Karpas-422 (cell line): ENCODE measurements at regions not wholly inside any gene's neighbourhood (a gene's known extent, or its start where the extent isn't known, plus 50 kb on each side); places are given as distances from the start of the nearest gene placed in this dataset.

Source experiments
- DNase-seq: peaks from one replicate; pipeline ENCODE4 v3.0.0-alpha.2; 2015
- H2AFZ ChIP-seq: fragments of 200-600 bp; sonication (generic); 2 replicates; pipeline ENCODE4 v1.6.1; 2014; ENCODE audit warnings: antibody characterized with exemption, low read length, mixed read lengths
- H3K27ac ChIP-seq: fragments of 200-600 bp; sonication (generic); 2 replicates; pipeline ENCODE4 v1.5.1; 2014; ENCODE audit warnings: mild to moderate bottlenecking, low read length, moderate library complexity
- H3K27me3 ChIP-seq: fragments of 200-600 bp; sonication (generic); 2 replicates; pipeline ENCODE4 v1.6.1; 2014; ENCODE audit warnings: low read length, mixed read lengths
- H3K36me3 ChIP-seq: fragments of 200-600 bp; sonication (generic); 2 replicates; pipeline ENCODE4 v1.6.1; 2014; ENCODE audit warnings: low read length, mixed read lengths; ENCODE audit not compliant: insufficient read depth
- H3K4me1 ChIP-seq: fragments of 200-600 bp; sonication (generic); 2 replicates; pipeline ENCODE4 v1.6.1; 2014; ENCODE audit warnings: mild to moderate bottlenecking, low read length, mixed read lengths
- H3K4me2 ChIP-seq: fragments of 200-600 bp; sonication (generic); 2 replicates; pipeline ENCODE4 v1.6.1; 2014; ENCODE audit warnings: low read length, low read depth, mild to moderate bottlenecking; ENCODE audit not compliant: poor library complexity, severe bottlenecking
- H3K4me3 ChIP-seq: fragments of 200-600 bp; sonication (generic); 2 replicates; pipeline ENCODE4 v1.5.1; 2014; ENCODE audit warnings: mild to moderate bottlenecking, antibody characterized with exemption, low read length, mixed read lengths
- H3K79me2 ChIP-seq: fragments of 200-600 bp; sonication (generic); 2 replicates; pipeline ENCODE4 v1.6.1; 2014; ENCODE audit warnings: mild to moderate bottlenecking, low read length, mixed read lengths
- H3K9ac ChIP-seq: fragments of 200-600 bp; sonication (generic); 2 replicates; pipeline ENCODE4 v1.6.0; 2014; ENCODE audit warnings: low read length
- H3K9me2 ChIP-seq: fragments of 200-600 bp; sonication (generic), shearing (Covaris generic); replicated peaks from 2 replicates; pipeline ENCODE4 v1.6.0; 2014; ENCODE audit warnings: mild to moderate bottlenecking, low read length, moderate library complexity; ENCODE audit not compliant: insufficient read depth
- H3K9me3 ChIP-seq: fragments of 300-700, 200-600 bp; sonication (generic); 2 replicates; pipeline ENCODE4 v1.6.1; 2014; ENCODE audit warnings: low read length, mixed read lengths
- H4K20me1 ChIP-seq: fragments of 200-600 bp; sonication (generic); 2 replicates; pipeline ENCODE4 v1.6.1; 2014; ENCODE audit warnings: mild to moderate bottlenecking, antibody characterized with exemption, low read length, low read depth; ENCODE audit not compliant: insufficient read depth

GRCh38 chr14:104331871-104332605 is 193.7 kb downstream of the KIF26A start:
- H4K20me1 ChIP-seq = no peaks in the 10 kb centered on the region
- H3K27me3 ChIP-seq = peaks cover 4% of the 10 kb centered on the region; the same call in 1 of the 2 replicates
- peak overlapping the region; percentile 23; the same call in 1 of the 2 replicates for H3K4me3 ChIP-seq
- H3K36me3 ChIP-seq = no peaks in the 10 kb centered on the region
- H3K9me3 ChIP-seq = no peaks in the 10 kb centered on the region
- no peak overlapping the region for H3K9ac ChIP-seq
- DNase-seq = no peak
- no peak overlapping the region for H2AFZ ChIP-seq
- H3K4me1 ChIP-seq = peaks cover 20% of the 10 kb centered on the region
- H3K79me2 ChIP-seq = no peaks in the 10 kb centered on the region
- H3K4me2 ChIP-seq = peak overlapping the region; percentile 28
- no peaks in the 10 kb centered on the region for H3K9me2 ChIP-seq
- H3K27ac ChIP-seq = no peak overlapping the region

- Histone ChIP-seq H3K9me2 (no peaks in the 10 kb centered on the region), H3K27ac (no peak overlapping the region), H4K20me1 (no peaks in the 10 kb centered on the region), H3K36me3 (no peaks in the 10 kb centered on the region), H3K4me2 (no peak overlapping the region), H3K9me3 (no peaks in the 10 kb centered on the region; the same call in 1 of the 2 replicates), H3K27me3 (peaks cover 4% of the 10 kb centered on the region; the same call in 1 of the 2 replicates), H2AFZ (no peak overlapping the region), H3K79me2 (no peaks in the 10 kb centered on the region), H3K9ac (no peak overlapping the region), H3K4me3 (no peak overlapping the region), H3K4me1 (peaks cover 20% of the 10 kb centered on the region)
- no peak for DNase-seq
These were observed 194.4 kb downstream of the KIF26A start for GRCh38 chr14:104332634-104333270.

DNA sequence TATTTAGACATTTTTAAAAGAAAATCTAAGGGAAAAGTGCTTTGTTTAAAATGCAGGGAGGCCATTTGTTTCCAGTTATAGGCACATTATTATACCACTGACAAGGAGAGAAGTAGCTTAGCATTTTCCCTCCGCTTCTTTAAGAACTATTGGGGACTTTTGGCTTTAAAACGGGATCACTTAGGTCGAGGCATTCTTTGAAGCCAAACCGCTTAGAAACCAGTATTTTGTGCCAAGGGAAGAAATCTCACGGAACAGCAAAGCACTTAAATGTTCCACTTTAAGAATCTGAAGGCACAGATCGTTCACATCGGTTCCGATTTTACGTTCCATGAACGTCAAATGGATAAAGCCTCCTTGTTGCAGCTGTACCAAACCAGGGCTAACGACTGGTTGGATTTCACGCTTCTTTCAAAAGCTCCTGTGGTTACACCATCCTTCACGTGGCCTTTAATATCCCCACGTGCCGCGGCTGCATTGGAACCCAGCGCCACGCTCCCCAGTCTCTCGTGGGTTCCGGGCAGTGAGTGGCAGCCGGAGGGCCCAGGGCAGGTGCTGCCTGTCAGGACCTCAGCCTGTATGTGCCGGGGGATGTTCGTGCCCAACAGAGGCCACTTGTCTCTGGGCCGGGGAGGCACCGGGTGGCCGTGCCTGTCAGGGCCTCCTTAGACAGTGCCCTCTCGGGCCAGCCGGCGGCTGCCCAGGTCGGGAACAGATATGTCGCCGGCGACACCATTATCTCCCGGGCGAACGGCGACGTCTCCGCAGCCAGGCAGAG is 195.4 kb downstream of the KIF26A start:
- peaks cover 7% of the 10 kb centered on the region for H3K9me3 ChIP-seq
- H3K27me3 ChIP-seq = peaks cover 9% of the 10 kb centered on the region; the same call in 1 of the 2 replicates
- no peak overlapping the region for H3K9ac ChIP-seq
- H3K4me1 ChIP-seq = peaks cover 20% of the 10 kb centered on the region
- DNase-seq = no peak
- H3K27ac ChIP-seq = no peak overlapping the region
- no peaks in the 10 kb centered on the region for H3K9me2 ChIP-seq
- no peaks in the 10 kb centered on the region for H4K20me1 ChIP-seq
- no peak overlapping the region for H3K4me3 ChIP-seq
- no peak overlapping the region for H3K4me2 ChIP-seq
- no peaks in the 10 kb centered on the region for H3K79me2 ChIP-seq
- no peak overlapping the region for H2AFZ ChIP-seq
- H3K36me3 ChIP-seq = no peaks in the 10 kb centered on the region

GRCh38 chr14:104334424-104335161 is 196.2 kb downstream of the KIF26A start:
- H2AFZ ChIP-seq = no peak overlapping the region
- no peak overlapping the region for H3K4me3 ChIP-seq
- H3K27me3 ChIP-seq = peaks cover 10% of the 10 kb centered on the region; the same call in 1 of the 2 replicates
- peaks cover 20% of the 10 kb centered on the region for H3K4me1 ChIP-seq
- H4K20me1 ChIP-seq = no peaks in the 10 kb centered on the region
- H3K36me3 ChIP-seq = no peaks in the 10 kb centered on the region
- H3K4me2 ChIP-seq = no peak overlapping the region
- no peaks in the 10 kb centered on the region for H3K9me2 ChIP-seq
- no peak overlapping the region for H3K27ac ChIP-seq
- peaks cover 8% of the 10 kb centered on the region for H3K9me3 ChIP-seq
- H3K9ac ChIP-seq = no peak overlapping the region
- no peak for DNase-seq
- no peaks in the 10 kb centered on the region for H3K79me2 ChIP-seq

DNA sequence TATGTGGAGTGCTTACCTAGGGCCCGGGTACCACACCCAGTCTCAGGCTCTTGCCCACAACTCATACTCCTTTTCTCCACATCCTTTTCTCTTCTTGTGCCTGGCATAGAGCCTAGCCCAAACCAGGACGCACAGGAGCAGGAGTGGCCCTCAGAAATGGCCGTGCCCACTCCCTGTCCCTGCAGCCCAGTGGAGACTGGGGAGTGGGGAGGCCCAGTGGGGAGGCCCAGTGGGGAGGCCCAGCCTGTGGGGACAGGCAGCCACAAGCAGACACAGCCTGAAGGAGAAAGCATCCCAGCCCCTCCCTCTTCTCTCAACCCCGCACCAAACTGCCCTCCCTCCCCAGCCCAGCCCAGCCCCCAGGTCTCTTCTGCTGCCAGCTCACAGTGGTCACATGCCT is 196.8 kb downstream of the KIF26A start:
- H3K36me3 ChIP-seq = no peaks in the 10 kb centered on the region
- peaks cover 8% of the 10 kb centered on the region for H3K9me3 ChIP-seq
- no peak overlapping the region for H3K27ac ChIP-seq
- H3K4me2 ChIP-seq = no peak overlapping the region
- H3K9ac ChIP-seq = no peak overlapping the region
- peaks cover 6% of the 10 kb centered on the region; the same call in 1 of the 2 replicates for H3K27me3 ChIP-seq
- peaks cover 20% of the 10 kb centered on the region for H3K4me1 ChIP-seq
- H3K4me3 ChIP-seq = no peak overlapping the region
- H3K9me2 ChIP-seq = no peaks in the 10 kb centered on the region
- no peak overlapping the region for H2AFZ ChIP-seq
- H3K79me2 ChIP-seq = no peaks in the 10 kb centered on the region
- H4K20me1 ChIP-seq = no peaks in the 10 kb centered on the region
- DNase-seq = no peak

GRCh38 chr14:104335611-104336010 is 197.2 kb downstream of the KIF26A start:
- no peak overlapping the region for H3K9ac ChIP-seq
- no peak overlapping the region for H3K4me3 ChIP-seq
- H2AFZ ChIP-seq = no peak overlapping the region
- H3K4me1 ChIP-seq = peaks cover 20% of the 10 kb centered on the region
- H3K36me3 ChIP-seq = no peaks in the 10 kb centered on the region
- no peaks in the 10 kb centered on the region for H4K20me1 ChIP-seq
- no peaks in the 10 kb centered on the region for H3K9me2 ChIP-seq
- no peak overlapping the region for H3K4me2 ChIP-seq
- peaks cover 8% of the 10 kb centered on the region for H3K9me3 ChIP-seq
- H3K79me2 ChIP-seq = no peaks in the 10 kb centered on the region
- no peak for DNase-seq
- H3K27me3 ChIP-seq = peaks cover 6% of the 10 kb centered on the region; the same call in 1 of the 2 replicates
- H3K27ac ChIP-seq = no peak overlapping the region

GRCh38 chr14:104337351-104337750 is 199.0 kb downstream of the KIF26A start:
- Histone ChIP-seq H3K9me3 (peaks cover 8% of the 10 kb centered on the region), H2AFZ (no peak overlapping the region), H3K27ac (no peak overlapping the region), H3K27me3 (peaks cover 6% of the 10 kb centered on the region; the same call in 1 of the 2 replicates), H3K4me1 (peaks cover 6% of the 10 kb centered on the region), H4K20me1 (no peaks in the 10 kb centered on the region), H3K4me3 (no peak overlapping the region), H3K79me2 (no peaks in the 10 kb centered on the region), H3K4me2 (no peak overlapping the region), H3K9ac (no peak overlapping the region), H3K9me2 (no peaks in the 10 kb centered on the region), H3K36me3 (no peaks in the 10 kb centered on the region)
- no peak for DNase-seq
